Lung (tissue), 11 donors: ENCODE measurements at regions not wholly inside any gene's neighbourhood (a gene's known extent, or its start where the extent isn't known, plus 50 kb on each side); places are given as distances from the start of the nearest gene placed in this dataset.
"Not testable (repeated sequence)": the region's sequence is repeated elsewhere in the genome, so short reads cannot be mapped to it uniquely, and the experiment has no call there.

Experiments
- ATAC-seq: fragments of 200-7000 bp; cut with Tn5 transposase; one replicate; pipeline ENCODE4 v1.9.1; 2020; ENCODE audit warnings: moderate number of reproducible peaks; ENCODE audit not compliant: insufficient read depth, low FRiP score
- DNase-seq, 3 donors: peaks; one replicate each; pipeline ENCODE4 v3.0.0-alpha.2; 2013 to 2017
- H3K27ac ChIP-seq, 2 donors: one replicate each; pipeline ENCODE4 v1.5.1; 2013; ENCODE audit warnings: mild to moderate bottlenecking in 2 of 2, moderate library complexity in 2 of 2, control low read depth in 1 of 2, inconsistent platforms in 1 of 2, low read depth in 1 of 2, low read length in 1 of 2
- H3K27me3 ChIP-seq, 3 donors: one replicate each; pipeline ENCODE4 v1.5.1; 2013; ENCODE audit warnings: low read length in 2 of 3; ENCODE audit not compliant: control insufficient read depth in 3 of 3, insufficient read depth in 3 of 3
- H3K36me3 ChIP-seq, 4 donors: one replicate each; pipeline ENCODE4 v1.5.1; 2013; ENCODE audit warnings: low read length in 4 of 4, mild to moderate bottlenecking in 1 of 4, moderate library complexity in 1 of 4; ENCODE audit not compliant: control insufficient read depth in 4 of 4, insufficient read depth in 4 of 4
- H3K4me1 ChIP-seq, 5 donors: one replicate each; pipeline ENCODE4 v1.5.1; 2013; ENCODE audit warnings: low read length in 5 of 5, mild to moderate bottlenecking in 2 of 5, moderate library complexity in 1 of 5; ENCODE audit not compliant: control insufficient read depth in 5 of 5, insufficient read depth in 5 of 5
- H3K4me3 ChIP-seq: one replicate; pipeline ENCODE4 v1.5.1; 2013; ENCODE audit warnings: mild to moderate bottlenecking, control low read depth, moderate library complexity
- H3K9ac ChIP-seq, 2 donors: one replicate each; pipeline ENCODE4 v1.5.1; 2013; ENCODE audit warnings: low read length in 2 of 2, control low read depth in 1 of 2; ENCODE audit not compliant: insufficient read depth in 1 of 2
- H3K9me3 ChIP-seq, 4 donors: one replicate each; pipeline ENCODE4 v1.5.1; 2013; ENCODE audit warnings: low read length in 3 of 4, mild to moderate bottlenecking in 1 of 4, moderate library complexity in 1 of 4; ENCODE audit not compliant: control insufficient read depth in 4 of 4, insufficient read depth in 3 of 4
- CTCF ChIP-seq: IDR thresholded peaks from 2 replicates; pipeline ENCODE4 v1.5.1; 2012; ENCODE audit warnings: mild to moderate bottlenecking; ENCODE audit errors: control extremely low read depth, extremely low read depth
- WGBS, 2 donors: extraction: QIAGEN DNeasy Blood & Tissue Kit; methylation state at CpG; one replicate each; pipeline ENCODE4 v1.1.7; 2013; 5-methylcytosine and 5-hydroxymethylcytosine counted together
- donor health status: control.
- donor health status: control.
- donor health status: Bipolar disorder and iron deficiency.
- donor health status: healthy.
- donor health status: DM: yes; HTN: yes; CAD: no.

- no peaks in the 10 kb centered on the region for H3K36me3 ChIP-seq
- H3K9ac ChIP-seq: no peak overlapping the region
- no peak for TF ChIP-seq CTCF
- peaks cover 0 to 3% (median 2%) of the 10 kb centered on the region in 3 donors for H3K27me3 ChIP-seq
- WGBS, 2 donors: 39 to 68% methylated on average over 4 of the region's 4 CpGs
- ATAC-seq: no peak
- H3K27ac ChIP-seq: no peak overlapping the region
- H3K4me1 ChIP-seq: no peaks in the 10 kb centered on the region
- no peak for DNase-seq
- H3K9me3 ChIP-seq: no peaks in the 10 kb centered on the region
- no peak overlapping the region for H3K4me3 ChIP-seq
Measured at GRCh38 chrX:28177202-28177601, 196.0 kb upstream of the DCAF8L1 start.

- Histone ChIP-seq H3K4me1 (no peaks in the 10 kb centered on the region), H3K27ac (no peak overlapping the region), H3K9me3 (no peaks in the 10 kb centered on the region), H3K9ac (no peak overlapping the region), H3K36me3 (no peaks in the 10 kb centered on the region), H3K4me3 (no peak overlapping the region), H3K27me3 (peaks cover 0 to 2% (median 0%) of the 10 kb centered on the region in 3 donors)
- no peak for ATAC-seq
- 67 to 96% methylated on average over 2 of the region's 2 CpGs for WGBS, 2 donors
- no peak for DNase-seq
- TF ChIP-seq CTCF: no peak
Measured at GRCh38 chrX:28170713-28171112, 189.5 kb upstream of the DCAF8L1 start.

- no peak for TF ChIP-seq CTCF
- Histone ChIP-seq H3K9ac (no peak overlapping the region), H3K4me1 (no peaks in the 10 kb centered on the region), H3K9me3 (no peaks in the 10 kb centered on the region), H3K27ac (no peak overlapping the region), H3K36me3 (no peaks in the 10 kb centered on the region), H3K4me3 (no peak overlapping the region), H3K27me3 (no peaks in the 10 kb centered on the region)
- no peak for ATAC-seq
- whole genome bisulfite sequencing, 2 donors: 59 to 74% methylated on average over 9 of the region's 9 CpGs
- DNase-seq: no peak
Measured at GRCh38 chrX:28158019-28158777, 176.9 kb upstream of the DCAF8L1 start.

- not testable (repeated sequence) for H3K27me3 ChIP-seq, DNase-seq, H3K9me3 ChIP-seq, ATAC-seq, H3K4me3 ChIP-seq, H3K4me1 ChIP-seq, H3K27ac ChIP-seq, H3K9ac ChIP-seq, H3K36me3 ChIP-seq
- WGBS, 2 donors: 81 to 85% methylated on average over 9 of the region's 9 CpGs
Measured at GRCh38 chrX:28152263-28152662, 171.0 kb upstream of the DCAF8L1 start.
